GM12873 (cell line): ENCODE measurements at regions not wholly inside any gene's neighbourhood (a gene's known extent, or its start where the extent isn't known, plus 50 kb on each side); places are given as distances from the start of the nearest gene placed in this dataset.
A peak's percentile ranks its signal among the peaks of the same experiment; 100 is the strongest.

Experiments used
- TF ChIP-seq, protein P1 (sequence below): IDR thresholded peaks from 2 replicates; pipeline ENCODE4 v1.5.1; 2012; ENCODE audit warnings: low read depth, mild to moderate bottlenecking, moderate library complexity, low read length, control low read depth; ENCODE audit not compliant: insufficient read depth; ENCODE audit errors: missing control alignments

GRCh38 chr5:162996053-162996452 is 441.3 kb upstream of the CCNG1 start:
- TF ChIP-seq, protein P1, sequence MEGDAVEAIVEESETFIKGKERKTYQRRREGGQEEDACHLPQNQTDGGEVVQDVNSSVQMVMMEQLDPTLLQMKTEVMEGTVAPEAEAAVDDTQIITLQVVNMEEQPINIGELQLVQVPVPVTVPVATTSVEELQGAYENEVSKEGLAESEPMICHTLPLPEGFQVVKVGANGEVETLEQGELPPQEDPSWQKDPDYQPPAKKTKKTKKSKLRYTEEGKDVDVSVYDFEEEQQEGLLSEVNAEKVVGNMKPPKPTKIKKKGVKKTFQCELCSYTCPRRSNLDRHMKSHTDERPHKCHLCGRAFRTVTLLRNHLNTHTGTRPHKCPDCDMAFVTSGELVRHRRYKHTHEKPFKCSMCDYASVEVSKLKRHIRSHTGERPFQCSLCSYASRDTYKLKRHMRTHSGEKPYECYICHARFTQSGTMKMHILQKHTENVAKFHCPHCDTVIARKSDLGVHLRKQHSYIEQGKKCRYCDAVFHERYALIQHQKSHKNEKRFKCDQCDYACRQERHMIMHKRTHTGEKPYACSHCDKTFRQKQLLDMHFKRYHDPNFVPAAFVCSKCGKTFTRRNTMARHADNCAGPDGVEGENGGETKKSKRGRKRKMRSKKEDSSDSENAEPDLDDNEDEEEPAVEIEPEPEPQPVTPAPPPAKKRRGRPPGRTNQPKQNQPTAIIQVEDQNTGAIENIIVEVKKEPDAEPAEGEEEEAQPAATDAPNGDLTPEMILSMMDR = no peak

- TF ChIP-seq, protein P1 = peak; percentile 12
These were observed 431.4 kb upstream of the CCNG1 start for GRCh38 chr5:163005949-163006348.

- TF ChIP-seq, protein P1 = no peak
These were observed 414.7 kb upstream of the CCNG1 start for GRCh38 chr5:163022582-163023128.

DNA sequence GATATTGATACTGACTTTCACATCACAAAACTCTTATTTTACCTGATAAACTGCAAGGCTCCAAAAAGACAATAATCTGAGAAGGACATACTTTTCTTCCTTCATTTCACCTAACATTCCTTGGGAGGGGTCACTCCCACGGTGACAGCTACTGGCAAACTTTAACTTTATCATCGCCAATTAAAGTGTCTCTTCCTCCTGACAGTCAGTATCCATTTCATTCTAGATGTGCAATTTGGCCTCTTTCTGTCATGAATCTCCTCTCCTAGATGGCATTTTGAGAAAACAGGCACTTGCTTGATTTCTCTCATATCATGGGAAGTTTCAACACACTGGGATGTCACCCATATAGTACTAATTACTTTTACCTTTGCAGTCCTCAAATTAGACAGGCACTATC is 413.5 kb upstream of the CCNG1 start:
- TF ChIP-seq, protein P1 = no peak

DNA sequence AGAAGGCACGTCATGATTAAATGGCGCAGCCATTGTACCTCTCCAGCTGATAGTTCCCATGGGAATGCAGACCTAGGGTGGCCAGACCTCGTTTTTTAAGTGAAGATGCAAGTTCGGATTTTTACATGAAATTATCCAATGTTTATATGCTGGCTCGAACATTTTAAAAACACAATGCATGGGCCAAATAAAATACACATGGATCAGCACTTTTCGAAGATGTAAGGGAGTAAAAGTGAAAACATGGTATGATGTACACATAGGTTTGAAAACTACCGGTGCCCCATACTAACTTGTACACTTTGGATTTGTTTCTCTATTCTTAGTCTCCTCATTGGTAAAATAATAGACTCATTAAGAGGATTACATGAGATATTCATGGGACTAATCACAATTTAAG is 412.5 kb upstream of the CCNG1 start:
- TF ChIP-seq, protein P1 = no peak

DNA sequence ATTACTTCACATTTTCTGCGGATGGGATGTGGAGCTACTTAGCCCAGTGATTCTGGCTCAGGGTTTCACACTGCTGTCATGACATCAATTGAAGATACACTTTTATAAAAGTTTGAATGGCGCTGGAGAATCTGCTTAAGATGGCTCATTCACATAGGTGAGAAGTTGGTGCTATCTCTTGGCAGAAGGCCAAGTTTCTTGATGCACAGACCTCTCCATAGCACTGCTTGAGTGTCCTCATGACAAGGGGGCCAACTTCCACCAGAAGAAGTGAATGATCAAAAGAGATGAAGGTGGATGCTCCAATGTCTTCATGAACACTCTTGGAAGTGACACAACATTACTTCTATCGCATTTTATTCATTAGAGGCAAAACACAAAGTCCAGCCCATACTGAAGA is 403.7 kb upstream of the CCNG1 start:
- TF ChIP-seq, protein P1 = no peak

GRCh38 chr5:163041254-163041653 is 396.1 kb upstream of the CCNG1 start:
- TF ChIP-seq, protein P1 = no peak
